ENCODE measurements at regions not wholly inside any gene's neighbourhood (a gene's known extent, or its start where the extent isn't known, plus 50 kb on each side); places are given as distances from the start of the nearest gene placed in this dataset.

- no peaks in the 10 kb centered on the region for H3K36me3 ChIP-seq (ENCODE audit: control insufficient read depth, insufficient read depth, low read length)
- no peak overlapping the region for H3K4ac ChIP-seq (ENCODE audit: low read depth, low read length)
- intact Hi-C loops (cut with micrococcal nuclease) = no loop called here
- H3K4me2 ChIP-seq (ENCODE audit: low read depth, low read length) = no peak overlapping the region
- H2AK9ac ChIP-seq (replicated peaks; ENCODE audit: low read depth, low read length, poor library complexity) = no peak overlapping the region
- no peak overlapping the region for H3K4me3 ChIP-seq (ENCODE audit: insufficient read depth, low read depth, low read length)
- H2BK120ac ChIP-seq (ENCODE audit: low read depth, low read length) = no peak overlapping the region
- H3K14ac ChIP-seq (replicated peaks; ENCODE audit: low read depth, low read length) = no peak overlapping the region
- no peak for DNase-seq
- H3K9me3 ChIP-seq (ENCODE audit: control insufficient read depth, insufficient read depth, low read length) = no peaks in the 10 kb centered on the region
- H2BK15ac ChIP-seq (ENCODE audit: low read depth, low read length) = no peak overlapping the region
- no peaks in the 10 kb centered on the region for H3K79me1 ChIP-seq (ENCODE audit: low read depth in 1 of 2, low read length in 2 of 2)
- in situ Hi-C loops (cut with MboI; ENCODE audit: low sequenced_read_pairs) = no loop called here
- no peak overlapping the region for H2AK5ac ChIP-seq (ENCODE audit: low read depth, low read length)
- no peak overlapping the region for H2AFZ ChIP-seq (replicated peaks; ENCODE audit: low read length, poor library complexity)
- no peak overlapping the region for H3K9ac ChIP-seq (ENCODE audit: low read depth, low read length)
- H3K9me1 ChIP-seq (ENCODE audit: insufficient read depth, low read length) = no peaks in the 10 kb centered on the region
- BruUV-seq (replicated peaks) = no TSS peak
- H4K91ac ChIP-seq (ENCODE audit: insufficient read depth, low read depth, low read length) = no peak overlapping the region
- no peak overlapping the region for H3K18ac ChIP-seq (ENCODE audit: low read depth, low read length)
- CTCF ChIA-PET = interaction anchor here (1.0 kb wide), 1 partner anchor 10 kb away, joined by 3 read pairs; no protein-coding TSS in a partner anchor
- no CpG with 5 or more reads among the region's 3 CpGs for WGBS, 2 experiments (ENCODE audit: extremely low coverage in 2 of 2, insufficient read length in 1 of 2)
- no peaks in the 10 kb centered on the region for H3K4me1 ChIP-seq (ENCODE audit: control insufficient read depth, insufficient read depth, low read length)
- H3K27me3 ChIP-seq (ENCODE audit: control insufficient read depth, insufficient read depth, low read length) = no peaks in the 10 kb centered on the region
- dilution Hi-C loops (cut with HindIII; ENCODE audit: low sequenced_read_pairs, unreplicated experiment) = no loop called here
- H3K23ac ChIP-seq (ENCODE audit: low read depth, low read length) = no peak overlapping the region
- no peak overlapping the region for H3K56ac ChIP-seq (ENCODE audit: extremely low read depth, insufficient read depth, low read length)
- H4K8ac ChIP-seq (ENCODE audit: low read depth in 2 of 2, low read length in 2 of 2) = no peak overlapping the region
- TF ChIP-seq FOS (IDR thresholded peaks at IDR 0.05; ENCODE audit: low read depth, low read length) = no peak
- TF ChIP-seq RCOR1 (IDR thresholded peaks at IDR 0.05; ENCODE audit: insufficient replicate concordance, low read length) = no peak
- no peak for TF ChIP-seq NFE2L2 (IDR thresholded peaks at IDR 0.05; ENCODE audit: low read depth, low read length)
- no peak for TF ChIP-seq MXI1 (IDR thresholded peaks at IDR 0.05; ENCODE audit: borderline replicate concordance, low read depth, low read length)
- H2BK20ac ChIP-seq (ENCODE audit: low read depth, low read length) = no peak overlapping the region
- H4K20me1 ChIP-seq (ENCODE audit: insufficient read depth, low read length) = no peaks in the 10 kb centered on the region
- ATAC-seq (ENCODE audit: low read depth) = no peak
- no peak overlapping the region for H3K27ac ChIP-seq (ENCODE audit: insufficient read depth, low read length)
- POLR2A ChIA-PET (ENCODE audit: unreplicated experiment) = no interaction called here
- no peak overlapping the region for H2BK5ac ChIP-seq (ENCODE audit: low read depth, low read length, poor library complexity, severe bottlenecking)
- H4K5ac ChIP-seq (ENCODE audit: low read depth, low read length) = no peak overlapping the region
Measured at GRCh38 chr13:89270736-89271135, 1599.6 kb downstream of the SLITRK5 start.

All from IMR-90 (cell line).